ENCODE measurements at regions not wholly inside any gene's neighbourhood (a gene's known extent, or its start where the extent isn't known, plus 50 kb on each side); places are given as distances from the start of the nearest gene placed in this dataset.
A peak's percentile ranks its signal among the peaks of the same experiment; 100 is the strongest.

GRCh38 chr4:27085396-27085795, 224.8 kb downstream of the STIM2 start:
- WGBS, result 44% methylated on average over 7 of the region's 7 CpGs
- Histone ChIP-seq H3K4me1 (peaks cover 7 to 14% (median 12%) of the 10 kb centered on the region in 4 donors), H3K4me3 (peak overlapping the region in 3 of 4 donors; percentile 39 to 43 (median 41)), H3K27me3 (peaks cover 0 to 56% (median 4%) of the 10 kb centered on the region in 4 donors), H3K27ac (replicated peaks in 1 of 4) (no peak overlapping the region), H3K9me3 (no peaks in the 10 kb centered on the region), H3K36me3 (no peaks in the 10 kb centered on the region)
- no peak for TF ChIP-seq POLR2A (IDR thresholded peaks at IDR 0.05; ENCODE audit: low read depth)
- no peak for TF ChIP-seq CTCF (IDR thresholded peaks at IDR 0.05)
- TF ChIP-seq EP300 (IDR thresholded peaks at IDR 0.05), result no peak
- no peak for TF ChIP-seq POLR2AphosphoS5 (IDR thresholded peaks at IDR 0.05)
- no peak for DNase-seq (ENCODE audit: extremely low spot score)
- intact Hi-C loops (cut with DNase I), result loop anchor here (2.0 kb wide), 1 partner anchor 23 kb away; no protein-coding TSS in a partner anchor

- peaks cover 0 to 68% (median 4%) of the 10 kb centered on the region in 4 donors for H3K27me3 ChIP-seq
- H3K4me1 ChIP-seq, result peaks cover 7 to 14% (median 12%) of the 10 kb centered on the region in 4 donors
- intact Hi-C loops (cut with DNase I), result no loop called here
- whole genome bisulfite sequencing, result 92% methylated on average over 8 of the region's 8 CpGs
- H3K4me3 ChIP-seq, result no peak overlapping the region
- no peaks in the 10 kb centered on the region for H3K9me3 ChIP-seq
- TF ChIP-seq EP300 (IDR thresholded peaks at IDR 0.05) (no peak), POLR2A (IDR thresholded peaks at IDR 0.05; ENCODE audit: low read depth) (no peak), CTCF (IDR thresholded peaks at IDR 0.05) (no peak), POLR2AphosphoS5 (IDR thresholded peaks at IDR 0.05) (no peak)
- no peak overlapping the region for H3K27ac ChIP-seq (replicated peaks in 1 of 4)
- DNase-seq (ENCODE audit: extremely low spot score), result no peak
- H3K36me3 ChIP-seq, result no peaks in the 10 kb centered on the region
These were observed 226.8 kb downstream of the STIM2 start for GRCh38 chr4:27087306-27088045.

- H3K36me3 ChIP-seq, result no peaks in the 10 kb centered on the region
- 62% methylated on average over 5 of the region's 5 CpGs for WGBS
- no peak for DNase-seq (ENCODE audit: extremely low spot score)
- H3K27ac ChIP-seq (replicated peaks in 1 of 4), result no peak overlapping the region
- H3K9me3 ChIP-seq, result no peaks in the 10 kb centered on the region
- TF ChIP-seq EP300 (IDR thresholded peaks at IDR 0.05) (no peak), CTCF (IDR thresholded peaks at IDR 0.05) (no peak), POLR2A (IDR thresholded peaks at IDR 0.05; ENCODE audit: low read depth) (no peak), POLR2AphosphoS5 (IDR thresholded peaks at IDR 0.05) (no peak)
- H3K27me3 ChIP-seq, result peaks cover 0 to 68% (median 4%) of the 10 kb centered on the region in 4 donors
- H3K4me3 ChIP-seq, result no peak overlapping the region
- H3K4me1 ChIP-seq, result peaks cover 7 to 14% (median 12%) of the 10 kb centered on the region in 4 donors
- intact Hi-C loops (cut with DNase I), result no loop called here
These were observed 227.8 kb downstream of the STIM2 start for GRCh38 chr4:27088491-27088890.

- no peak for DNase-seq (ENCODE audit: extremely low spot score)
- 98% methylated on average over 5 of the region's 5 CpGs for WGBS
- no peak overlapping the region for H3K4me3 ChIP-seq
- intact Hi-C loops (cut with DNase I), result no loop called here
- peaks cover 7 to 14% (median 12%) of the 10 kb centered on the region in 4 donors for H3K4me1 ChIP-seq
- no peaks in the 10 kb centered on the region for H3K9me3 ChIP-seq
- H3K27ac ChIP-seq (replicated peaks in 1 of 4), result no peak overlapping the region
- TF ChIP-seq POLR2AphosphoS5 (IDR thresholded peaks at IDR 0.05) (no peak), CTCF (IDR thresholded peaks at IDR 0.05) (no peak), EP300 (IDR thresholded peaks at IDR 0.05) (no peak), POLR2A (IDR thresholded peaks at IDR 0.05; ENCODE audit: low read depth) (no peak)
- H3K36me3 ChIP-seq, result no peaks in the 10 kb centered on the region
- peaks cover 0 to 68% (median 4%) of the 10 kb centered on the region in 4 donors for H3K27me3 ChIP-seq
These were observed 228.5 kb downstream of the STIM2 start for GRCh38 chr4:27089186-27089585.

Data from esophagus muscularis mucosa (tissue), 4 donors.